HG03095 (cell line): ENCODE measurements at regions not wholly inside any gene's neighbourhood (a gene's known extent, or its start where the extent isn't known, plus 50 kb on each side); places are given as distances from the start of the nearest gene placed in this dataset.

Source experiments
- ATAC-seq: cut with Tn5 transposase; IDR thresholded peaks from one replicate; pipeline ENCODE4 v1.9.1; 2021; ENCODE audit warnings: moderate library complexity; ENCODE audit not compliant: unreplicated experiment

DNA sequence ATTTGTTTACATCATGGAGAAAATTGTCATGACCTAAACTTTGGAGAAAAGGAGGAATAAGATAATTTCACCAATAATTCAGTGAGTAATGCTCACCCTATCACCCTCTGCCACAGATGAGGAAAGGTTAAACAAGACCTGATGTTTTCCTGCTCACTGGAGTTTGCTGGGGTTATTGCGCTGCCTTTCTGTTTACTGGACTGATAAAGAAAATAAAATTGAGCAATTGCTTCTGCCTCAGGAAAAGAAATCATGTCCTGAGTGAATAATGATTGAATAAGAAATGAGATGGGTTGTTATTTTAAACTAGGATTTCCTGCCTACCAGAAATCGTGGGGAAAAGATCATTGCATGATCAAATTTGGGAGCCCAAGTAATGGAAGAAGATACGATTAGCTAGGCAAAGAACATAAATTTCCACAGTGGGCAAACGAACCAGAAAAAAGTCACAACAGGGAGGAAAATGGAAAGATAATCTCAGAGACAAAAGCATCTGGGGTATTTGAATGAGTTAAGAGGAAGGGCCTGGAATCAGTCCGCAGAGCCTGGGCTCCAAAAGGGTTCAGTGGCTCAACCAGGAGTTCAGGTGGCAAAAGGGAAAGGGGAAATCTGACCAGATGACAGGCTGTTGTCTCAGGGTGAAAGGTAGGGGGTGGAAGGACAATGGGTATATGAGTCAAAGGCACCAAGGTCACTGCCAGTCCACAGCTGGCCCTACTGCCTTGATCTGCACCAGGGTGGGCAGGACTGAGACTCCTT, 146.8 kb downstream of the FAM43A start:
- ATAC-seq = no peak

DNA sequence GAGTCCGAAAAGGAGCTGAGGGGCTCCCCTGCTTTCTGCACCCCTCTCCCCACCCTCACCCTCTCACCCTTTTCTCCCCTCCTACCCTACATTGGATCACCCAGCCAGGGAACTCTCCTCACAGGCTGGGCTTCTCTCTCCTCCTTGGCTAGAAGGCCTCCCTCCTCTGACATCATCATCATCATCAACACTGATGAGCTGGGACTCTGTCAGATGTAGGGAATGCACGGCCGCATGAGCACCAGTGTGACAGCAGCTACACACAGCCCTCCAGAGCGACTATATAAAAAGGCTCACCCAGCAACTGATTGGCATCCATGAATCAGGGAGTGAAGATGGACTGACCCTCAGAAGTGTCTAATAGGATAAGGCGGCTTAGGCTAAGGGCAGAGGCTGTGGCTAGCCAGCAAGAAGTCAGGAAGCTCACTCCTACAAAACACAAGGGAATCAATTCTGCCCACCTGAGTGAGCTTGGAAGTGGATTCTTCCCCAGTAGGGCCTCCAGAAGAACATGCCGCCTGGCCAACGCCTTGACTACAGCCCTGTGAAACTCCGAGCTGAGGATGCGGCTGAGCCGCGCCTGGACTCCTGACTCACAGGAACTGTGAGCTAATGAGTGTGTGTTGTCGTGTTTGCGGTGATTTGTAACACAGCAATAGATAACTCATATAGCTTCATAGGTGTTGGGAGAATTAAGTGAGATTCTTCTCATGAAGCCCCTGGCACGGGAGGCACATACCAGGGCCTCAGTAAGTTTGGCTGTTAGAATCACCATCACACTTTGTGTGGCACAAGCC, 147.6 kb downstream of the FAM43A start:
- no peak for ATAC-seq

DNA sequence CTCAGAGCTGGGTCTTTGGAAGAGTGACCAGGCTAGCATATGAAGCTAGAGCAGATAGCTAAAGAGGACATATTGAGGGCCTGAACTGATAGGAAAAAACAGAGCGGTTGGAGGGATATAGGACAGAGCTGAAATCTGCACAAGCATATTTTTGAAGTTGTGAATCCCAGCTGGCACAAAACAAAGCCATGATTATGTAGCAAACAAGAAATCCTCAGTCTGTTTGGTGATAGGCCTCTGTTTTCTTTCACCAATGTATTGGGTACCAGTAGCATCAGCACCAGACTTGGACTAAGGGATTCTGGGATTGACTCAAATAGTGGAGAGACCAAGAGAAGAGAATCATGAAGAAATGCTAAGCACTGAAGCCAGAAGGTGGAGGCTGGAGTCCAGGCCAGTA, 151.0 kb downstream of the FAM43A start:
- no peak for ATAC-seq

DNA sequence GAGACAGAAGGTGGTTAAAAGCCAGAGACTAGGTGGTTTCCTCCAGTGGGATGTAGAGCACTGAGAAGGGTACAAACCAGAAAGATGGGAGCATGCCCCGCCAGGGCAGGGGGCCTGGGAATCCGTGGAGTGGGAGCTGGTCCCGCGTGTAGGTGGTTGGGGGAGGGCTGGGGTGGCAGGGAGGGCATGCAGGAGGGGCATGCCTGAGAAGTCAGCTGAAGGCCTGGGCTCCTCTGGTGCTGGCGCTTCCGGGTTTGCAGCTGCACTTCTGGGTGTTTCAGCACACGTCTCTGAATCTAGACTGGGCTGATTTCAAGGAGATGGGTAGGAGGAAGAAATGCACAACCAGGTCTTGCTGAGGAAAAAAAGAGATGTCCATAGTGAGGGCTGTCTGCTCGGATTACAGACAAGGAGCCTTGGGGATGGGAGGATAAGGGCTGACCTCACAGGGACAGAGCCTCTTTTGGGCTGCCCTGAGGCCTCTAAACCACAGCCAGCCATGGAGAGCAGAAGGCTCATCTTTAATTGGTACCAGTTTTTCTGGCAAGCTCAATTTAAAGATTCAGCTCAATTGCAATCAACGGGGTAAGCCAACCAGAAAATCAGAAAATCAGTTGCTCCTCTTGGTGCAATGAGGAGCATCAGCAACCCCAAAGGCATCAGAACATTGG, 151.9 kb downstream of the FAM43A start:
- ATAC-seq = no peak

DNA sequence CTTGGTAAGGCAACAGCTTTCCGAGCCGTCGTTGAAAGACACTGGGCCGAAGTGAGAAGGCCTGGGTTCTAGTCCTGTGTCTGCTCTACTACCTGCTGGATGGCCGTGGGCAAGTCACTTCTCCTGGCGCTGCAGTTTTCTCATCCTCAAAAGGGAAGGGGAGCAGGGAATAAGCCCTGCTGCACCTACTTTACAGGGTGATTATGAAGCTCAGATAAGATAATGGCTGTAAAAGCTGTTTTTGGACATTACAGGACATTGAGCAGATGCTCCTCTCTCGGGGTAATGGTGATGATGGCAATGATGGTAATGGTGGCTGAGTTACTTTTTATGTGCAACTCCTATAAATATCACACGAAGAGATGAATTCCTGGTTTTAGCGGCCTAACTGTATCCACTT, 152.6 kb downstream of the FAM43A start:
- no peak for ATAC-seq

DNA sequence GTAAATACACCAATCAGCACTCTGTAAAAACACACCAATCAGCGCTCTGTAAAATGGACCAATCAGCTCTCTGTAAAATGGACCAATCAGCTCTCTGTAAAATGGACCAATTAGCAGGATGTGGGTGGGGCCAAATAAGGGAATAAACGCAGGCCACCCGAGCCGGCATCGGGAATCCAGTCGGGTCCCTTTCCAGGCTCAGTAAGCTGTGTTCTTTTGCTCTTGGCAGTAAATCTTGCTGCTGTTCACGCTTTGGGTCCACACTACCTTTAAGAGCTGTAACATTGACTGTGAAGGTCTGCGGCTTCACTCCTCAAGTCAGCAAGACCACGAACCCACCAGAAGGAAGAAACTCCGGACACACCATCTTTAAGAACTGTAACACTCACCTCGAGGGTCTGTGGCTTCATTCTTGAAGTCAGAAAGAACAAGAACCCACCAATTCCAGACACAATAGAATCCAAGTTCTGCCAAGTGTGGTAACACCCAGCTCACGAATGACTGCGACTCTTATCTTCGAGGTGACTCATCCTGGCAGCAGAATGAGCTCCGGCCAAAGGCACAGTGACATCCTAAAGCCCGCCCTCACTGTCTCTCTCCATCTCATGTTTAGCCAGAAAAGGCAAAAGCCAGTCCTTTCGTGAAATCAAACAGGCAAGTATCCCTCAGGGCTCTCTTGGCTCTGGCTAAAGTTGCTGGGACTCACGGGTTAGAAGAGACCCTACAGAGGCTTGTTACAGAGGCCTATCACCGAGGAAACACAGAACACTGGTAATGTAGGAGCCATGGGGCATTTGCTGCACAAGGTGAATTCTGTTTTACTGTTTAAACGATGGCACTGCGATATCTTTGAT, 155.2 kb downstream of the FAM43A start:
- ATAC-seq = no peak

DNA sequence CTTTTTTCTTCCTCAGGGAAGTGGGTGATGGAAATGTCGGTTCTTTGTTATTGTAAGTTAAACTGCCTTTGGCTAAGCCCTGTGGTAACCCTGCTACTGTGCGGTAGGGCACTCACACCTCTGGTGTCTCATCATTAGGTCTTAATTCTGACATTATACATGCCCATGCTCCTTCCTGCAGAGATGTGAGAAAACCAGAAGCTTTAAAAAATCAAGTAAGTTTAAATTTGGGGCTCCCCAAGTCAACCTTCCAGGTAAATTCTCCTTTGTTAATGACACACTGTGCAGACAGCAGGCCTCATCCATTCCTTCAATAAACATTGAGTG, 155.8 kb downstream of the FAM43A start:
- ATAC-seq = no peak

DNA sequence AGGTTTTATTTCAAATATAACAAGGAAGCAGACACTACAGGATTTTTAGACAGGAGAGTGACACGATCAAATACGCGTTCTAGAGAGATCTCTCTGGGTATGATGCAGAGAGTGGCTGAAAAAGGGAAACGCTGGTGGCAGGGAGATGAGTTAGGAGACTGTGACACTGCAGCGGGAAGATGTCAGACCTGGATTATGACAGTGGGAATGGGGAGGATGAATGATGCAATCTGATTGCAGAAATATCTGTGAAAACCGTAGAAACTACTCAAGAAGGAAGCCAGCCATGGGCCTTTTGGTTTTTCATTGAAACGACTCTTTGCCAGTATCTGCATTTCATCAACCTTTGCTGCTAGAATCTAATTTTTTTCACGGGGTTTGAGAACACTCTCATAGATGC, 157.9 kb downstream of the FAM43A start:
- no peak for ATAC-seq

DNA sequence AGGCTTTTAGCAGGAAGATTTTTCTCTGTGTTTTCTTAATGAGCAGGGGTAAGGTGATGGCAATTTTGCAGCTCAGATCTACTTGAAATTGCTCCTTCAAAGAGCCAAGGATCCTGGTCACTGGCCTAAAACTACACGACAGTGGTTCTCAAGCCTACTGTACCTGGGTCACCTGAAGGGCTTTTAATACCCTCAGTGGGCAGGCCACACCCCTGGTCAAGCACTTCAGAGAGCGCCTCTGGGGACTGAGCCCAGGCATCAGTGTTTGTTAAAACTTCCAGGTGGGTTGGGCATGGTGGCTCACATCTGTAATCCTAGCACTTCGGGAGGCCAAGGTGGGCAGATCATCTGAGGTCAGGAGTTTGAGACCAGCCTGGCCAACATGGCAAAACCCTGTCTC, 158.4 kb downstream of the FAM43A start:
- ATAC-seq = no peak

DNA sequence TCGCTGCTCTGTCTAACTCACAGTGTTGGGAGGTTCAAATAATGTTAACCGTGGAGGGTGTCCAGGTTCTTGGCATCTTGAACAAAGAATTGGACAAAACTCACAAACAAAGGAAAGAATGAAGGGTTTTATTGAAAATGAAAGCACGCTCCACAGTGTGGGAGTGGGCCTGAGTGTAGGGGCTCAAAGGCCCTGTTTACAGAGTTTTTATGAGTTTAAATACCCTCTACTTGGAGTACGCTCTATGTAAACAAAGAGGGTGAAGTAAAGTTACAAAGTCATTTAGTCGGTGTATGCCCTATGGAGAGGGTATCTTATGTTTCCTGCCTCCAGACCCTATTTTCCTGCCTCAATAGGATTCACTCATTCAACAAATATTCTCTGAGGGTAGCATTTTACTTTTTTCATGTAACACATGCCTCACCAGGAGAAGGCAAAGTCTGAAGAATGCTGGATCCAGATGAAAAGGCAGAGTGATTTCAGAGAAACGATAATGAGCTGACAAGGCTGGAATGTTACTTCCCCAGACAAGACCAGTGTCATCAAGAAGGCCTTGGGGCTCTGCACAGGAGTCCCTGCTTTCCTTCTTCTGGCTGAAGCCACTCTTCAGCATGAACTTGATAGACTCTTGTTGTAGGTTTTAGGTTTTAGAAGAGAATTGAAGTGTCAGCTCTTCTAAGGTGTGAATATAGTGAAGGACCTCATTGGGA, 163.6 kb downstream of the FAM43A start:
- ATAC-seq = no peak

DNA sequence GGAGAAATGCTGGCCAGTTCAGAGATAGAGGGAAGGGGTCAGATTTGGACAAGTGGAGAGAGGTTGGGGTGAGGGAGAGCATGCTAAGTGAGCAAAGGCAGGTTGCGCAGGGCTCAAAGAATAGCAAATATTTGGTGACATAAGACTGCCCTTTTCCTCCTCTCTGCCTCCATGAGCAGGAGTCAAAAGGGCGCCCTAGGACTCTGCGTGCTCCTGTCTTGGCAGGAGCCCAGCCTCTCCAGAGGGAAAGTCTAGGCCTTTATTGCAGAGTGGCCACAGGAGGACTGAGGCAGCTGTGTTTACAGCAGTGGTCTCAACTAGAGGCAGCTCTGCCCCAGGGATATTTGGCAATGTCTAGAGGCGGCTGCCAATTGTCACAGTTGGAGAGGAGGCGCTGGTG, 165.6 kb downstream of the FAM43A start:
- no peak for ATAC-seq

DNA sequence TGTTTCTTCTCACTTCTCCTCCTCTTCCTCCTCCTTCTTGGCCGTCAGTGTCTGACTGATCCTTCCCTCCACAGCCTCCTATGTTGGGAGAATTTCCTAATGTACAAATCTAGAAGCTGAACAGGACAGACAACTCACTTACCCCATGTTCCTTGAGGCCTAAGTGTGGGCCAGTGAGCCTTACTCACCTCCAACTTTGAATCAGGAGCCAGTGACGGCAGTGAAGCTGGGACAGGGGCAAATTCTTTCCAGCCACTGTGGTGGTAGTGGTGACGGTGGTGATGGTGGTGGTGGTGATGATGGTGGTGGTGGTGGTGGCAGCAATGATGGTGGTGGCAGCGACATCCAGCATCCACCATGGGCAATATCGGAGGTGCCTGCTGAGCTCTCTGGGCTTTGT, 166.3 kb downstream of the FAM43A start:
- ATAC-seq = no peak

DNA sequence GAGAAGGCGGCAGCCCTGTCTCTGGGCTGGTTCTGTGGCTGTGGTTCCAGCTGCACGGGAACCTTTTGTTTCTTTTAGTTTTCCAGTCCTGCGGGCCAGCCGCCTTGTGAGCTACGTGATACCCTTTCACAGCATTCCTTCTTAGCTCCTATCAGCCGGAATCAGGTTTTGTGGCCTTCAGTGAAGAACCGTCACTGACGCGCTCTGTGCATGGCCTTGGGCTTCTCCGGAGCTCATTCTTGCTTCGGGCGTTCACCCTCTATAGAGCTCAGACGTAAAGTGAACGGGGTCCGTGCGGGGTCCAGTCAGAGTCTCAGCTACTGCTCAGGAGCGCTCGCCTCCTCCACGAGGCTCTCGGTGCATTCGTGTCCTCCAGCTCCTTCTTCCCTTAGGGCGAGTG, 166.7 kb downstream of the FAM43A start:
- ATAC-seq = no peak

DNA sequence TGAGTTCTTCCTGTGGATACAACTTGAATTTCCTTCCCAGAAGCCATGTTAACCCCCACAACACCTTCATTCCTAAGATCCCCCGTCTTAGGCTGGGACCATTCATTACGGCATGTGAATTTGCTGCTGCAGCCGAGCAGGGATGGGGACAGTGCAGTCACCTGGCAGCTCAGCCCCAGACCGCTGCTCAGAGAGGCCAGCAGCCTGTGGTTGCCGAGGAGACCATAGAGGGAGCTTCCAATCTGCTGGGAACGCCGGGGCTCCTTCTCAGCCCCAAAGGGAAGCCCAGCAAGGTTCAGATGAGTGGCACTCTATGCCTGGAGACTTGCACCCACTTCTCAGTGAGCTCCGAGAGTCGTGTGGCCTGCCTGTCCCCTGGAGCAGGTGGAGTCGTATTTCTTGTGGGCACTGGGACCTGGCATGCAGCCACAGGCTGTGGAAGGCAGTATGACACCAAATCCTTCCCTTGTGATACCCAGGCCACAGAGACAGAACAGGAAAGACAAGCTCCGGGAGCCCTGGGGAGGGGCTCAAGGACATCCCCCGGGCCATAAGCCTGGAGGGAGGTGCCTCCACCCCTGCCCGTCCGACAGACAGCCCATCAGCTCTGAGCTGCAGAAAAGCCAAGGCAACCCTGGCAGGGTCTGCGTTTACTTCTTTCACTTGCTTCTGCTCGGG, 167.3 kb downstream of the FAM43A start:
- no peak for ATAC-seq

DNA sequence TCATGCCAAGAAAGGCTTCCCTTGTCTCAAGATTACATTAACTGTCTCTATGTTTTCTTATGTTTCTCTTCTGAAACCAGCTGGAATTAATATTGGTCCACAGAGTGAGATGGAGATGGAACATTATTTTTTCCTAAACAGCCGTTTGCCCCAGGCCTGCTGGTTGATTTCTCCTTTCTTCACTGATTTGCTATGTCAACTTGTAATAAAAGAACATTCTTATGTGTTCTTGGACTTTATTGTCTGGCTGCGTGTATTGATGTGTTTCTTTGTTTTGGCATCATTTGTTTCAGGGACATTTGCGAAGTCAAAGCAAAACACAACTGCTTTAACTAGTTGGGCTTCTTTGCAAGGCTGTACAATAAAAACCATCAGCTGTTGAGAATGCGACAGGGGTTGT, 168.5 kb downstream of the FAM43A start:
- no peak for ATAC-seq

DNA sequence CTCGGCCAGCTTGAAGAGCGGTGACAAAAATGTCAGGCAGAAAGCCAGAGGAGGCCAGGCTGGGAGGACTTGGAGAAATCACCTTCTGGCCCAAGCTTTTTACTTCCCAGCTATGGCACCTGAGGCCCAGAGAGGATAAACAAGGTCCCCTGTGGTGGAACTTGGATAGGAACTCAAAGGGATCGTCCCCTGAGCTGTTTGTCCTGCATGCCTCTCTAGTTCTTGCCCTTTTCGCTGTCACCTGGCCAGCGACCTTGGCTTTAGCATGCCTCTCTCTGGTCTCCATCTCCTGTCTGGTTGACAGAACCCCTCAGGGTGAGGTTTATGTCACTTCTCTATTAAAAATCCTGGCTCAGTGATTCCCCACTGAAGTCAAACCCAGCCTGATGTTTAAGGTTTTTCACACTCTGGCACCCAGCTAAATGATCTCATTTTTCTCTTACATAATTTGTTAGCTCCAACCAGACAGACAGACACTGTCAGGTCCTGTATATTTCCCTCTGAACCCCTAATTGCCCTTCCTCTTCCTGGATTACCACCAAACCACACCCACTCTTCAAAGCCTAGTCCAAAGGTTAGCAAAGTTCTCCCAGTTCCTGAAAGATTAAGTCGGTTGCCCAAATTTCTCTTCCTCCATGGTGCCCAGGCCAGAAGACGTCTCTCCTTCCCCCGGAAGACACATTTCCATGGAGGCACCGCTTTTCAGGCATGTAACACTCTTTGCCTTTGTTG, 169.1 kb downstream of the FAM43A start:
- no peak for ATAC-seq

DNA sequence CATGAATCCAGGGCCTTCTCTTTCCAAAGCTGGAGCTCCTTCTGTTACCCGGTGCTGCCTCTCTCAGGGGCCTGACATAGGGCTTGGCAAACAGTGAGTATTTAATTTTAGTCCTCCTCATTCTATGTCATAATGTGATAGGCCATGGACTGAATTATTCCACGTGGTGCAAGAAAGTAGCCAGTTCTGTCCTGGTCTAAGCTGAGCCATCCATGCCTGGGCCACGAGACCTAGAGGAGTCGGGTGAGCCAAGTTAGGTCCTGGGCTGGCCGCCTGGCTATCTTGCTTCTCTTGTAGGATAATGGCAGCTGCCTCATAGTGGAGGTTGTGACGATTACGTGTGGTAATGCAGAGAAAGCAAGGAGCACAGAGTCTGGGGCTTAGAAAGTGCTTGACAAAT, 170.6 kb downstream of the FAM43A start:
- ATAC-seq = no peak

DNA sequence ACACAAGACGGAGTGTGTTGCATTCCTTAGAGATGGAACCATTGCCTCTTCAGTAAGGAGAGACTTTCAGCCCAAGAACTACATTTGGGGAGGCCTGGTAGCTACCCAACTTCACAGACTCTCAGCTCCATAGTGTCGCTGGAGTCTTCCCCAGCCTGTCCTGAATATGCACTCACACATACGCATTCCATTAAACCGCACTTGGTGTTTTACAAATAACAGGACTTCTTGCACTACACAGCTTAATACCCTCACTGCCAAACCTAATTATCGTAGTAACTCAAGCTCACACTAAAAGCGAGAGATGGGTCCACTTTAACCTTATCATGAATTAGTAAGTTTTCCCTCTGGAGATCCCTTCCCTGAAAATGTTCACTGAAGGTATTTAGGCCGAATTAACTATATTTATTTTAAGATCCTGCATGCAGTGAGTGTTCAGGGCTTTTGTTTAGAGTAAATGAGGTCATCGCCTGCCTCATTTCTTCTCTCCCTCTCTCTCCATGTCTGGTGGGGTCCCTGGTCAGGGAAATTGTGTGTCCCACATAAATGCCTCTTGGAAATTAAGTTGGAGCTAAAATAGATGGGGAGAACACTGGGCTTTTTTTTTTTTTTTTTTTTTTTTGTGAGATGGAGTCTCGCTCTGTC, 171.9 kb downstream of the FAM43A start:
- ATAC-seq = no peak

DNA sequence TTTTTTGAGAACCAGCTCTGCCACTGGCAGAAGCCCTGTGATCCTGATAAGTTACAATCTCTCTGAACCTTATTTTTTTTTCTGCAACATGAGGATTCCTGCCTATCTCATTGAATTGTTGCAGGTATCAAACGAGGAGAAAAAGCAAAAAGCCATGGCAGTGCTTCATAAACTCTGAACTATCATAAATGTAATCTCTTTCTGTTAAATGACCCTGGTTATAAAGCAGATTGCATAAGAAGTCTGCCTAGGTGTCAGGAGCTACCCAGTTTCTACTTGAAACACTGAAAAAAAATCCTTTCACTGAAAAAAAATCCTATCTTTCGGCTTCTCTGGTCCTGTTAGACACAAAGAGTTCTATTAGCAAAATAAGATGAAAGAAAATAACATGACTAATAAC, 172.7 kb downstream of the FAM43A start:
- no peak for ATAC-seq
